A673 (cell line): ENCODE measurements at regions not wholly inside any gene's neighbourhood (a gene's known extent, or its start where the extent isn't known, plus 50 kb on each side); places are given as distances from the start of the nearest gene placed in this dataset.

Experiments
- BruUV-seq: library from RNA; stranded (reverse); fragments of 400-500 nt; replicated peaks from 2 replicates; lab custom pipeline; 2021; lab: Mats Ljungman, UMichigan
- CTCF ChIA-PET: fragments of 300-600 bp; sonication (Branson Sonifier 250); formaldehyde crosslinking; loops from one replicate; lab custom pipeline; 2022; ENCODE audit warnings: antibody characterized with exemption; lab: Charles Lee
- POLR2A ChIA-PET: fragments of 300-600 bp; sonication (Branson Sonifier 250); formaldehyde crosslinking; loops from one replicate; lab custom pipeline; 2022; ENCODE audit warnings: antibody characterized with exemption; ENCODE audit not compliant: low non-redundant PET; lab: Charles Lee
- DNase-seq: peaks from one replicate; pipeline ENCODE4 v3.0.0-alpha.2; 2015; ENCODE audit warnings: low spot score
- H3K27ac ChIP-seq: fragments of 200-600 bp; sonication (generic); 2 replicates; pipeline ENCODE4 v1.5.1; 2016; ENCODE audit warnings: mixed run types, low read depth, mild to moderate bottlenecking, mixed read lengths, antibody characterized with exemption, low read length; ENCODE audit not compliant: poor library complexity, severe bottlenecking
- H3K27me3 ChIP-seq: fragments of 200-600 bp; sonication (generic); replicated peaks from 2 replicates; pipeline ENCODE4 v1.6.1; 2017; ENCODE audit warnings: mixed run types, low read depth, mild to moderate bottlenecking, mixed read lengths, antibody characterized with exemption, low read length; ENCODE audit not compliant: insufficient read depth, poor library complexity
- H3K36me3 ChIP-seq: fragments of 200-600 bp; sonication (generic); 2 replicates; pipeline ENCODE4 v1.6.1; 2016; ENCODE audit warnings: mixed run types, mild to moderate bottlenecking, mixed read lengths, antibody characterized with exemption, low read length; ENCODE audit not compliant: insufficient read depth, poor library complexity, severe bottlenecking
- H3K4me1 ChIP-seq: fragments of 200-600 bp; sonication (generic); 2 replicates; pipeline ENCODE4 v1.6.1; 2017; ENCODE audit warnings: mixed run types, mild to moderate bottlenecking, mixed read lengths, antibody characterized with exemption, low read length; ENCODE audit not compliant: insufficient read depth, poor library complexity, severe bottlenecking
- H3K4me3 ChIP-seq: fragments of 200-600 bp; sonication (generic); 2 replicates; pipeline ENCODE4 v1.5.1; 2016; ENCODE audit warnings: low read depth, mixed run types, mild to moderate bottlenecking, mixed read lengths, low read length; ENCODE audit not compliant: poor library complexity, severe bottlenecking
- H3K9me3 ChIP-seq: fragments of 200-600 bp; sonication (generic); 2 replicates; pipeline ENCODE4 v1.6.1; 2016; ENCODE audit warnings: mixed run types, low read depth, mild to moderate bottlenecking, mixed read lengths, antibody characterized with exemption, low read length; ENCODE audit not compliant: poor library complexity, severe bottlenecking
- EZH2 ChIP-seq: fragments of 200-600 bp; sonication (generic); IDR thresholded peaks from 2 replicates; pipeline ENCODE4 v1.6.1; 2017; ENCODE audit warnings: borderline replicate concordance, low read depth, mild to moderate bottlenecking, mixed read lengths, antibody characterized with exemption, low read length; ENCODE audit not compliant: poor library complexity, severe bottlenecking
- intact Hi-C: fragments of 100-400 bp; cut with micrococcal nuclease; formaldehyde crosslinking; loops from one replicate; pipeline ENCODE4 v1.10.0; 2022; ENCODE audit not compliant: unreplicated experiment
- TF ChIP-seq, protein P1 (sequence below): fragments of 300-800, 200-600 bp; sonication (generic); conservative IDR thresholded peaks from 2 replicates; pipeline ENCODE4 v1.5.1; 2017; ENCODE audit warnings: low read depth, mild to moderate bottlenecking, antibody characterized with exemption, low read length, moderate library complexity, mixed read lengths

DNA sequence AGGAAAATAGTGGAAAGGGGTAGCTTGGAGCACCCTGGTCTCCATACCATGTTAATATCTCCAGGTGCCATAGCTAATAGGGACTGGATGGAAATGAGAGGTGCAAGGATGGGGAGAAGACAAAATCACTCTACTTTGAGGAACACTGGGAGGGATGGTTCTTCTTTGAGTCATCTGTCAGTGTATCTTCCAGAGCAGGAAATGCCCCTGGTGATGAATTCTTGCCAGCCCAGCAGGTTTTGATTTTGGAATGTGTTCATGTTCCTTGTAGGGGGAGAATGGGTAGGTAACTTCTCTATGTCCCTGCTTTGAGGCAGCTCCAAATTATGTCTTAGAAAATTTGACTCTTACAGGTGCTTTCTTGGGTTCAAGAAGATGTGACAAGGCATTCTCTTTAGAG is 177.0 kb upstream of the GLI3 start:
- H3K27ac ChIP-seq, result no peak overlapping the region
- POLR2A ChIA-PET, result no interaction called here
- CTCF ChIA-PET, result no interaction called here
- no peak for TF ChIP-seq EZH2
- TF ChIP-seq, protein P1, sequence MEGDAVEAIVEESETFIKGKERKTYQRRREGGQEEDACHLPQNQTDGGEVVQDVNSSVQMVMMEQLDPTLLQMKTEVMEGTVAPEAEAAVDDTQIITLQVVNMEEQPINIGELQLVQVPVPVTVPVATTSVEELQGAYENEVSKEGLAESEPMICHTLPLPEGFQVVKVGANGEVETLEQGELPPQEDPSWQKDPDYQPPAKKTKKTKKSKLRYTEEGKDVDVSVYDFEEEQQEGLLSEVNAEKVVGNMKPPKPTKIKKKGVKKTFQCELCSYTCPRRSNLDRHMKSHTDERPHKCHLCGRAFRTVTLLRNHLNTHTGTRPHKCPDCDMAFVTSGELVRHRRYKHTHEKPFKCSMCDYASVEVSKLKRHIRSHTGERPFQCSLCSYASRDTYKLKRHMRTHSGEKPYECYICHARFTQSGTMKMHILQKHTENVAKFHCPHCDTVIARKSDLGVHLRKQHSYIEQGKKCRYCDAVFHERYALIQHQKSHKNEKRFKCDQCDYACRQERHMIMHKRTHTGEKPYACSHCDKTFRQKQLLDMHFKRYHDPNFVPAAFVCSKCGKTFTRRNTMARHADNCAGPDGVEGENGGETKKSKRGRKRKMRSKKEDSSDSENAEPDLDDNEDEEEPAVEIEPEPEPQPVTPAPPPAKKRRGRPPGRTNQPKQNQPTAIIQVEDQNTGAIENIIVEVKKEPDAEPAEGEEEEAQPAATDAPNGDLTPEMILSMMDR, result no peak
- no peaks in the 10 kb centered on the region for H3K27me3 ChIP-seq
- DNase-seq, result peak; percentile 27
- H3K36me3 ChIP-seq, result no peaks in the 10 kb centered on the region
- H3K4me3 ChIP-seq, result no peak overlapping the region
- no TSS peak for BruUV-seq
- intact Hi-C loops, result no loop called here
- H3K9me3 ChIP-seq, result no peaks in the 10 kb centered on the region
- no peaks in the 10 kb centered on the region for H3K4me1 ChIP-seq

DNA sequence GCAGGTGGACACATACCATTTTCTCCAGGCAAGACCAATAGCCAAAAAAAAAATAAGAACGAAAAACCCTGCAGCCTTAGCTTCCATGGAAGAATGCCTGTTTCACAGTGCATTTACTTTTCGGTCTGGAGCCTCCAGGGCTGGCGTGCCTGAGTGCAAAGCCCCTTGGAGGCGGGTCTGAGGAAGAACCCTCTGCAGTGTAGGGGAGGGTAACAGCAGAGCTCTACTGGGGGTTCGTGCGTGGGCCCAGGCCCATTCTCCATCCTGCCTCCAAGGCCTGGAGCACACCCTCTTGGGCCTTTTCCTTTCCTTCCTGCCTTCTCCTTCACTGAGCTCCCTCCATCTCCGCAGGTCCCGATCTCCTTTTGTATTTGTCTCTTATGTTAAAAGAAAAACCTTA is 172.3 kb upstream of the GLI3 start:
- CTCF ChIA-PET, result no interaction called here
- intact Hi-C loops, result no loop called here

DNA sequence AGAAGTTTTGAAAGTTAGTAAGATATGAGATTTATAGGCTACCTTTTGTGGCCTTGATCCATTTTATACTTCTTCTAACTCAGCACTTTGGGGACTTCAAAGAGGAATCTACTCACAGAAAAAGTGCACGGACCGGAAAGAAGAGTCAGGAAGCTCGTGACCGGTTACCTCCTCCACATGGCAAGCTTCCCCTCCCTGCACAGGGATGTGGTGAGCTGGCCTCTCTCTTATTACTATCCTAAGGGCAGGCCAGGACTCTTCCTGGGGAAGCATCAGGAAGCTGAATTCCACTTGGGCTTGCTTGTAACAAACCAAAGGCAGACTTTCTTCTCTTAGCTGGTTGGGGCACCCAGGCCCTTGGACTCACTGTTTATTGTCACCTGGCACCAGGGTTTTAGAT is 170.8 kb upstream of the GLI3 start:
- no peak for TF ChIP-seq EZH2
- TF ChIP-seq, protein P1, result no peak
- no peak for DNase-seq
- intact Hi-C loops, result no loop called here
- no peaks in the 10 kb centered on the region for H3K27me3 ChIP-seq
- ChIA-PET POLR2A (no interaction called here), CTCF (no interaction called here)
- no peaks in the 10 kb centered on the region for H3K9me3 ChIP-seq
- no peak overlapping the region for H3K4me3 ChIP-seq
- no peak overlapping the region for H3K27ac ChIP-seq
- H3K36me3 ChIP-seq, result no peaks in the 10 kb centered on the region
- BruUV-seq, result no TSS peak
- no peaks in the 10 kb centered on the region for H3K4me1 ChIP-seq

More for the DNA sequence above, 172.3 kb upstream of the GLI3 start:
- H3K4me1 ChIP-seq, result no peaks in the 10 kb centered on the region
- H3K27ac ChIP-seq, result no peak overlapping the region
- no TSS peak for BruUV-seq
- no peak overlapping the region for H3K4me3 ChIP-seq
- no peaks in the 10 kb centered on the region for H3K9me3 ChIP-seq
- H3K27me3 ChIP-seq, result no peaks in the 10 kb centered on the region
- TF ChIP-seq, protein P1, result no peak
- TF ChIP-seq EZH2, result no peak
- no peak for DNase-seq
- POLR2A ChIA-PET, result no interaction called here
- no peaks in the 10 kb centered on the region for H3K36me3 ChIP-seq
